ENCODE measurements at regions not wholly inside any gene's neighbourhood (a gene's known extent, or its start where the extent isn't known, plus 50 kb on each side); places are given as distances from the start of the nearest gene placed in this dataset.

GRCh38 chr13:104085611-104086010, 1019.4 kb upstream of the SLC10A2 start:
- DNase-seq: no peak

- DNase-seq: no peak
Measured at GRCh38 chr13:104074326-104074725, 1008.1 kb upstream of the SLC10A2 start.

- no peak for DNase-seq
Measured at GRCh38 chr13:104071806-104072205, 1005.6 kb upstream of the SLC10A2 start.

- DNase-seq: no peak
Measured at GRCh38 chr13:104065328-104065727, 999.1 kb upstream of the SLC10A2 start.

- DNase-seq: no peak
Measured at GRCh38 chr13:104057861-104058260, 991.6 kb upstream of the SLC10A2 start.

GRCh38 chr13:104045907-104046306, 979.7 kb upstream of the SLC10A2 start:
- no peak for DNase-seq

GRCh38 chr13:104043184-104043583, 977.0 kb upstream of the SLC10A2 start:
- no peak for DNase-seq

- DNase-seq: no peak
Measured at GRCh38 chr13:104034891-104035290, 968.7 kb upstream of the SLC10A2 start.

GRCh38 chr13:104025303-104025702, 959.1 kb upstream of the SLC10A2 start:
- no peak for DNase-seq

GRCh38 chr13:104024416-104025170, 958.4 kb upstream of the SLC10A2 start:
- no peak for DNase-seq

GRCh38 chr13:104021806-104022397, 955.7 kb upstream of the SLC10A2 start:
- no peak for DNase-seq

- no peak for DNase-seq
Measured at GRCh38 chr13:104017317-104017716, 951.1 kb upstream of the SLC10A2 start.

- no peak for DNase-seq
Measured at GRCh38 chr13:104015646-104016396, 949.6 kb upstream of the SLC10A2 start.

GRCh38 chr13:104014803-104015645, 948.8 kb upstream of the SLC10A2 start:
- DNase-seq: no peak

- no peak for DNase-seq
Measured at GRCh38 chr13:104011505-104012241, 945.5 kb upstream of the SLC10A2 start.

GRCh38 chr13:104008541-104009435, 942.6 kb upstream of the SLC10A2 start:
- no peak for DNase-seq

- DNase-seq: no peak
Measured at GRCh38 chr13:104008075-104008474, 941.9 kb upstream of the SLC10A2 start.

GRCh38 chr13:104006625-104007075, 940.4 kb upstream of the SLC10A2 start:
- no peak for DNase-seq

- no peak for DNase-seq
Measured at GRCh38 chr13:104004572-104004971, 938.4 kb upstream of the SLC10A2 start.

GRCh38 chr13:104002216-104002615, 936.0 kb upstream of the SLC10A2 start:
- DNase-seq: no peak

- no peak for DNase-seq
Measured at GRCh38 chr13:104001766-104002165, 935.5 kb upstream of the SLC10A2 start.

All from hippocampal formation (tissue), 2 donors.